ENCODE measurements at regions not wholly inside any gene's neighbourhood (a gene's known extent, or its start where the extent isn't known, plus 50 kb on each side); places are given as distances from the start of the nearest gene placed in this dataset.
"Not testable (repeated sequence)": the region's sequence is repeated elsewhere in the genome, so short reads cannot be mapped to it uniquely, and the experiment has no call there.

GRCh38 chr18:8984131-8984721, 118.3 kb upstream of the NDUFV2 start:
- DNase-seq (ENCODE audit: insufficient read length, low spot score): no peak
- FAIRE-seq: no peak

- FAIRE-seq (no peak), DNase-seq (ENCODE audit: insufficient read length, low spot score) (no peak)
Observed at GRCh38 chr18:8987241-8987640, 115.3 kb upstream of the NDUFV2 start.

GRCh38 chr18:8988260-8988871, 114.1 kb upstream of the NDUFV2 start:
- DNase-seq (ENCODE audit: insufficient read length, low spot score) (peak; percentile 48), FAIRE-seq (peak; percentile 67)

GRCh38 chr18:8989017-8989416, 113.5 kb upstream of the NDUFV2 start:
- FAIRE-seq (no peak), DNase-seq (ENCODE audit: insufficient read length, low spot score) (no peak)

GRCh38 chr18:8989855-8990254, 112.6 kb upstream of the NDUFV2 start:
- FAIRE-seq: no peak
- DNase-seq (ENCODE audit: insufficient read length, low spot score): no peak

- FAIRE-seq (no peak), DNase-seq (ENCODE audit: insufficient read length, low spot score) (no peak)
Observed at GRCh38 chr18:8990276-8991031, 112.0 kb upstream of the NDUFV2 start.

GRCh38 chr18:8991155-8991554, 111.3 kb upstream of the NDUFV2 start:
- DNase-seq (ENCODE audit: insufficient read length, low spot score): no peak

GRCh38 chr18:8992500-8992899, 110.0 kb upstream of the NDUFV2 start:
- FAIRE-seq; DNase-seq (ENCODE audit: insufficient read length, low spot score): not testable (repeated sequence)

More at GRCh38 chr18:8991155-8991554, 111.3 kb upstream of the NDUFV2 start:
- no peak for FAIRE-seq

GRCh38 chr18:8994603-8995002, 107.9 kb upstream of the NDUFV2 start:
- FAIRE-seq (no peak), DNase-seq (ENCODE audit: insufficient read length, low spot score) (no peak)

- DNase-seq (ENCODE audit: insufficient read length, low spot score) (no peak), FAIRE-seq (no peak)
Observed at GRCh38 chr18:8995096-8995495, 107.4 kb upstream of the NDUFV2 start.

- no peak for FAIRE-seq
- no peak for DNase-seq (ENCODE audit: insufficient read length, low spot score)
Observed at GRCh38 chr18:8996771-8997432, 105.6 kb upstream of the NDUFV2 start.

- DNase-seq (ENCODE audit: insufficient read length, low spot score): no peak
- no peak for FAIRE-seq
Observed at GRCh38 chr18:8997634-8998033, 104.9 kb upstream of the NDUFV2 start.

GRCh38 chr18:8998481-8999217, 103.8 kb upstream of the NDUFV2 start:
- FAIRE-seq: no peak
- DNase-seq (ENCODE audit: insufficient read length, low spot score): peak; percentile 23

GRCh38 chr18:8999872-9000271, 102.6 kb upstream of the NDUFV2 start:
- no peak for DNase-seq (ENCODE audit: insufficient read length, low spot score)
- no peak for FAIRE-seq

- FAIRE-seq (no peak), DNase-seq (ENCODE audit: insufficient read length, low spot score) (no peak)
Observed at GRCh38 chr18:9000733-9001132, 101.8 kb upstream of the NDUFV2 start.

GRCh38 chr18:9001209-9001608, 101.3 kb upstream of the NDUFV2 start:
- FAIRE-seq: no peak
- DNase-seq (ENCODE audit: insufficient read length, low spot score): no peak

GRCh38 chr18:9003406-9004100, 98.9 kb upstream of the NDUFV2 start:
- DNase-seq (ENCODE audit: insufficient read length, low spot score): no peak
- no peak for FAIRE-seq

- DNase-seq (ENCODE audit: insufficient read length, low spot score); FAIRE-seq: not testable (repeated sequence)
Observed at GRCh38 chr18:9004308-9004707, 98.2 kb upstream of the NDUFV2 start.

GRCh38 chr18:9007700-9008099, 94.8 kb upstream of the NDUFV2 start:
- not testable (repeated sequence) for FAIRE-seq; DNase-seq (ENCODE audit: insufficient read length, low spot score)

GRCh38 chr18:9008200-9008708, 94.2 kb upstream of the NDUFV2 start:
- FAIRE-seq (no peak), DNase-seq (ENCODE audit: insufficient read length, low spot score) (no peak)

Data from HTR-8/SVneo (cell line).